Endothelial cell of umbilical vein (primary cell): ENCODE measurements at regions not wholly inside any gene's neighbourhood (a gene's known extent, or its start where the extent isn't known, plus 50 kb on each side); places are given as distances from the start of the nearest gene placed in this dataset.
"Not testable (repeated sequence)": the region's sequence is repeated elsewhere in the genome, so short reads cannot be mapped to it uniquely, and the experiment has no call there.

Experiments used
- BruUV-seq: library from RNA; stranded (reverse); fragments of 400-500 nt; replicated peaks from 2 replicates; lab custom pipeline; 2021; lab: Mats Ljungman, UMichigan
- CTCF ChIA-PET: fragments of 300-600, 350-600 bp; sonication (Branson Sonifier 250); formaldehyde crosslinking; loops from one replicate; lab custom pipeline; 2021; ENCODE audit warnings: antibody characterized with exemption, inconsistent platforms; lab: Charles Lee
- POLR2A ChIA-PET: fragments of 300-600, 350-600 bp; sonication (Branson Sonifier 250); formaldehyde crosslinking; loops from one replicate; lab custom pipeline; 2021; ENCODE audit warnings: antibody characterized with exemption, inconsistent platforms; lab: Charles Lee
- DNase-seq: peaks from one replicate; pipeline ENCODE4 v3.0.0-alpha.2; 2011; ENCODE audit warnings: low read depth, low spot score
- FAIRE-seq: peaks from 2 replicates; lab custom pipeline; 2011; peaks lifted over from hg19 to GRCh38; lab: Jason Lieb, UNC
- H2AFZ ChIP-seq: 2 replicates; pipeline ENCODE4 v1.6.0; 2012; ENCODE audit warnings: low read depth, low read length, control low read depth, inconsistent platforms
- H3K27ac ChIP-seq: 2 replicates; pipeline ENCODE4 v1.5.1; 2011; ENCODE audit warnings: low read depth, mild to moderate bottlenecking, control low read depth, low read length, moderate library complexity; ENCODE audit not compliant: insufficient read depth
- H3K27me3 ChIP-seq, 2 experiments: 2 replicates each; pipeline versions ENCODE4 v1.6.0 to v1.6.1; 2011; ENCODE audit warnings: low read length in 2 of 2, mixed read lengths in 1 of 2; ENCODE audit not compliant: control insufficient read depth in 2 of 2, insufficient read depth in 2 of 2
- H3K36me3 ChIP-seq, 2 experiments: 2 replicates in 1 of 2; 3 replicates in 1 of 2; pipeline ENCODE4 v1.5.1; 2011; ENCODE audit warnings: low read length in 2 of 2, mild to moderate bottlenecking in 1 of 2, moderate library complexity in 1 of 2; ENCODE audit not compliant: control insufficient read depth in 2 of 2, insufficient read depth in 2 of 2; ENCODE audit errors: extremely low read depth in 1 of 2
- H3K4me1 ChIP-seq: 3 replicates; pipeline ENCODE4 v1.5.1; 2011; ENCODE audit warnings: mild to moderate bottlenecking, low read length; ENCODE audit not compliant: control insufficient read depth, insufficient read depth; ENCODE audit errors: extremely low read depth
- H3K4me2 ChIP-seq: 2 replicates; pipeline ENCODE4 v1.6.1; 2011; ENCODE audit warnings: low read length, control low read depth, mixed read lengths; ENCODE audit not compliant: insufficient read depth
- H3K4me3 ChIP-seq, 3 experiments: fragments of 200-600 bp in 1 of 3; sonication (generic), shearing (Covaris generic) in 1 of 3; replicated peaks in 1 of 3; 2 replicates each; pipeline ENCODE4 v1.5.1; 2011 to 2016; ENCODE audit warnings: control low read depth in 3 of 3, low read length in 3 of 3, mild to moderate bottlenecking in 2 of 3, inconsistent platforms in 1 of 3, low read depth in 1 of 3, moderate library complexity in 1 of 3; ENCODE audit not compliant: insufficient read depth in 1 of 3
- H3K79me2 ChIP-seq: 2 replicates; pipeline ENCODE4 v1.6.0; 2012; ENCODE audit warnings: low read length, inconsistent platforms; ENCODE audit not compliant: control insufficient read depth, insufficient read depth
- H3K9ac ChIP-seq: replicated peaks from 2 replicates; pipeline ENCODE3; 2011; ENCODE audit warnings: low read length, control low read depth; ENCODE audit not compliant: insufficient read depth; ENCODE audit errors: extremely low read depth
- H3K9me1 ChIP-seq: replicated peaks from 3 replicates; pipeline ENCODE4 v1.6.0; 2011; ENCODE audit warnings: mild to moderate bottlenecking, low read length; ENCODE audit not compliant: control insufficient read depth, insufficient read depth; ENCODE audit errors: extremely low read depth
- H3K9me3 ChIP-seq: replicated peaks from 2 replicates; pipeline ENCODE4 v1.5.1; 2012; ENCODE audit warnings: low read length, inconsistent platforms; ENCODE audit not compliant: control insufficient read depth, insufficient read depth
- H4K20me1 ChIP-seq: replicated peaks from 2 replicates; pipeline ENCODE3; 2011; ENCODE audit warnings: mild to moderate bottlenecking, low read length; ENCODE audit not compliant: control insufficient read depth, insufficient read depth; ENCODE audit errors: extremely low read depth
- EZH2 ChIP-seq: IDR thresholded peaks from 2 replicates; pipeline ENCODE4 v1.6.1; 2012; ENCODE audit warnings: borderline replicate concordance, low read depth, mild to moderate bottlenecking, moderate library complexity, low read length, inconsistent platforms; ENCODE audit not compliant: severe bottlenecking
- dilution Hi-C: fragments of 300-500 bp; cut with MboI; formaldehyde crosslinking; loops from one replicate; pipeline ENCODE4 v1.15.0; 2019; ENCODE audit warnings: low sequenced_read_pairs; ENCODE audit not compliant: extremely low pct_ligation_motif_present
- intact Hi-C: fragments of 100-400 bp; cut with micrococcal nuclease; formaldehyde crosslinking; loops from one replicate; pipeline ENCODE4 v1.10.0; 2022
- TF ChIP-seq, protein P1 (sequence below), 2 donors: IDR thresholded peaks; 1 replicate in 1 of 2; 2 replicates in 1 of 2; pipeline ENCODE4 v1.5.1; 2011; ENCODE audit warnings: low read length in 2 of 2, mild to moderate bottlenecking in 2 of 2, moderate library complexity in 2 of 2, control low read depth in 1 of 2, inconsistent platforms in 1 of 2, low read depth in 1 of 2; ENCODE audit not compliant: insufficient read depth in 1 of 2; ENCODE audit errors: extremely low read depth in 1 of 2

DNA sequence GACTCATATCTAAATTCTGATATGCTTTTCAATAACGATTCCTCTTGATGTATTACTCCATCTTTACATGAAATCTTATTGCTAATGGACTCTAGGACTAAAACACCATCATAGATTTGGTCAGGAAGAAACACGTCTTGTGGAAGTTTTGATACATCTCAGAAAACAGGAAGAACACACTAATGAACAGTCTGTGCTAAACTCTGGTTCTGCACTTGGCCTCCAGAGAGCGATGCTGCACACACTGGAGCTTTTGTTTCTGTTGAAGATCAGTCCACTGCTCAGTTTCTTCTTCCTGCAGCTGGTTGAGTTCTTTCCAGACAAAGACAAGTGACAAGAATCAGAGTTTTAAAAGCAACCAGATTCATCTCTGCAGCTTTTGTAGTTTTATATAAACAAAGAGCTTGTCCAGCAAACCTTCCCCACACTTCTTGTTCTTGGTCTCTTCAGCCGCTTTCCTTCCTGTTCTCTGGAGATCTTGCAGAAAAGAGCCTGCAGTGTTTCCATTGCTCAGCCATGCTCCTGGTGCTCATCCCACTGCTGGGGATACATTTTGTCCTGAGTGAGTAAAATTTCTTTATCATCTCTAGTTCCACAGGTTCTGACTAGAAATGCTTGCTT lies 229.1 kb upstream of the OR4E1 start:
- Histone ChIP-seq H3K4me1 (peaks cover 5% of the 10 kb centered on the region), H3K9me1 (no peaks in the 10 kb centered on the region), H2AFZ (peak overlapping the region; percentile 4), H4K20me1 (no peaks in the 10 kb centered on the region), H3K36me3 (no peaks in the 10 kb centered on the region), H3K4me2 (no peak overlapping the region), H3K4me3 (no peak overlapping the region), H3K9ac (no peak overlapping the region), H3K79me2 (no peaks in the 10 kb centered on the region), H3K27ac (no peak overlapping the region), H3K9me3 (no peaks in the 10 kb centered on the region), H3K27me3 (no peaks in the 10 kb centered on the region)
- dilution Hi-C loops = no loop called here
- intact Hi-C loops = no loop called here
- no TSS peak for BruUV-seq
- TF ChIP-seq, protein P1, sequence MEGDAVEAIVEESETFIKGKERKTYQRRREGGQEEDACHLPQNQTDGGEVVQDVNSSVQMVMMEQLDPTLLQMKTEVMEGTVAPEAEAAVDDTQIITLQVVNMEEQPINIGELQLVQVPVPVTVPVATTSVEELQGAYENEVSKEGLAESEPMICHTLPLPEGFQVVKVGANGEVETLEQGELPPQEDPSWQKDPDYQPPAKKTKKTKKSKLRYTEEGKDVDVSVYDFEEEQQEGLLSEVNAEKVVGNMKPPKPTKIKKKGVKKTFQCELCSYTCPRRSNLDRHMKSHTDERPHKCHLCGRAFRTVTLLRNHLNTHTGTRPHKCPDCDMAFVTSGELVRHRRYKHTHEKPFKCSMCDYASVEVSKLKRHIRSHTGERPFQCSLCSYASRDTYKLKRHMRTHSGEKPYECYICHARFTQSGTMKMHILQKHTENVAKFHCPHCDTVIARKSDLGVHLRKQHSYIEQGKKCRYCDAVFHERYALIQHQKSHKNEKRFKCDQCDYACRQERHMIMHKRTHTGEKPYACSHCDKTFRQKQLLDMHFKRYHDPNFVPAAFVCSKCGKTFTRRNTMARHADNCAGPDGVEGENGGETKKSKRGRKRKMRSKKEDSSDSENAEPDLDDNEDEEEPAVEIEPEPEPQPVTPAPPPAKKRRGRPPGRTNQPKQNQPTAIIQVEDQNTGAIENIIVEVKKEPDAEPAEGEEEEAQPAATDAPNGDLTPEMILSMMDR (IDR thresholded peaks at IDR 0.05; ENCODE audit: extremely low read depth in 1 of 2, insufficient read depth in 1 of 2, low read depth in 1 of 2, low read length in 2 of 2) = peak; percentile 29 to 49
- TF ChIP-seq EZH2 = no peak
- ChIA-PET CTCF (interaction anchor here (0.9 kb wide), 3 partner anchors 11 to 51 kb away, joined by 3 to 5 read pairs (median 3); no protein-coding TSS in a partner anchor), POLR2A (no interaction called here)
- DNase-seq = peak; percentile 21
- FAIRE-seq = peak; percentile 97

GRCh38 chr14:21894898-21895194 lies 221.2 kb upstream of the OR4E1 start:
- dilution Hi-C loops = not testable (repeated sequence)

More at GRCh38 chr14:21894898-21895194, 221.2 kb upstream of the OR4E1 start:
- H3K4me3 ChIP-seq, H2AFZ ChIP-seq, intact Hi-C loops, H3K9me3 ChIP-seq, POLR2A ChIA-PET, DNase-seq, H3K9ac ChIP-seq, H3K27me3 ChIP-seq, H3K79me2 ChIP-seq, H3K9me1 ChIP-seq, BruUV-seq, H3K36me3 ChIP-seq, FAIRE-seq, H3K4me2 ChIP-seq, H4K20me1 ChIP-seq, H3K27ac ChIP-seq: not testable (repeated sequence)
- H3K4me1 ChIP-seq = peaks cover 14% of the 10 kb centered on the region
- CTCF ChIA-PET = interaction anchor here (0.9 to 2.2 kb wide), 9 partner anchors 10 to 205 kb away, joined by 3 to 8 read pairs (median 5); no protein-coding TSS in a partner anchor
